Colonic mucosa (tissue), 4 donors: ENCODE measurements at regions not wholly inside any gene's neighbourhood (a gene's known extent, or its start where the extent isn't known, plus 50 kb on each side); places are given as distances from the start of the nearest gene placed in this dataset.
"Not testable (repeated sequence)": the region's sequence is repeated elsewhere in the genome, so short reads cannot be mapped to it uniquely, and the experiment has no call there.

Source experiments
- DNase-seq: peaks from one replicate; pipeline ENCODE4 v3.0.0-alpha.2; 2020
- H3K27ac ChIP-seq: fragments of 200-600 bp; one replicate; pipeline ENCODE4 v1.8.0; 2021
- H3K27me3 ChIP-seq: fragments of 200-600 bp; one replicate; pipeline ENCODE4 v1.8.0; 2021
- H3K36me3 ChIP-seq: fragments of 200-600 bp; one replicate; pipeline ENCODE4 v1.8.0; 2021
- H3K4me1 ChIP-seq: fragments of 200-600 bp; one replicate; pipeline ENCODE4 v1.8.0; 2021; ENCODE audit warnings: mild to moderate bottlenecking
- H3K4me3 ChIP-seq: fragments of 200-600 bp; one replicate; pipeline ENCODE4 v1.8.0; 2021
- H3K9ac ChIP-seq, 2 donors: one replicate each; pipeline ENCODE4 v1.7.0; 2013; ENCODE audit warnings: control low read depth in 2 of 2, low read depth in 2 of 2, low read length in 2 of 2
- H3K9me3 ChIP-seq: fragments of 200-600 bp; one replicate; pipeline ENCODE4 v1.8.0; 2021
- CTCF ChIP-seq: fragments of 200-600 bp; IDR thresholded peaks from one replicate; pipeline ENCODE4 v1.8.0; 2022; ENCODE audit warnings: antibody characterized with exemption, mild to moderate bottlenecking
- intact Hi-C: fragments of 100-400 bp; cut with DNase I; formaldehyde crosslinking; loops from one replicate; pipeline ENCODE4 v1.14.1; 2022
- donor health status: healthy.
- donor health status: DM: no; HTN: no; CAD: no.
- donor health status: DM: no; HTN: no; CAD: no.

- Histone ChIP-seq H3K4me1 (no peaks in the 10 kb centered on the region), H3K27me3 (no peaks in the 10 kb centered on the region), H3K4me3 (no peak overlapping the region), H3K9me3 (no peaks in the 10 kb centered on the region), H3K27ac (no peak overlapping the region), H3K9ac (no peak overlapping the region), H3K36me3 (no peaks in the 10 kb centered on the region)
- TF ChIP-seq CTCF, result no peak
- intact Hi-C loops, result no loop called here
- DNase-seq, result no peak
Measured at GRCh38 chr4:100008048-100008447, 58.0 kb upstream of the H2AZ1 start.

GRCh38 chr4:100006161-100006560 is 56.1 kb upstream of the H2AZ1 start:
- H3K27ac ChIP-seq, H3K9ac ChIP-seq, H3K27me3 ChIP-seq, H3K4me1 ChIP-seq, intact Hi-C loops, H3K36me3 ChIP-seq, H3K4me3 ChIP-seq, DNase-seq, H3K9me3 ChIP-seq: not testable (repeated sequence)
